HEK293T (cell line): ENCODE measurements at regions not wholly inside any gene's neighbourhood (a gene's known extent, or its start where the extent isn't known, plus 50 kb on each side); places are given as distances from the start of the nearest gene placed in this dataset.

Experiments
- CTCF ChIA-PET: fragments of 350-600 bp; formaldehyde crosslinking; extraction: SDS; loops from one replicate; lab custom pipeline; 2021; ENCODE audit warnings: antibody characterized with exemption, inconsistent platforms; lab: Yijun Ruan, JAX
- POLR2A ChIA-PET: fragments of 350-600 bp; formaldehyde crosslinking; extraction: SDS; loops from one replicate; lab custom pipeline; 2020; ENCODE audit warnings: antibody characterized with exemption, inconsistent platforms; lab: Yijun Ruan, JAX
- DNase-seq: peaks from one replicate; pipeline ENCODE4 v3.0.0; 2012; ENCODE audit warnings: mixed read lengths; ENCODE audit errors: extremely low spot score
- ARNT ChIP-seq: fragments of 450-650 bp; IDR thresholded peaks from 2 replicates; pipeline ENCODE4 v1.6.1; 2017; ENCODE audit warnings: mild to moderate bottlenecking
- BHLHE40 ChIP-seq: fragments of 450-650 bp; IDR thresholded peaks from 2 replicates; pipeline ENCODE4 v1.6.1; 2016; ENCODE audit warnings: mild to moderate bottlenecking, moderate library complexity, borderline replicate concordance
- CTBP1 ChIP-seq: fragments of 450-650 bp; IDR thresholded peaks from 2 replicates; pipeline ENCODE4 v1.6.1; 2016; ENCODE audit warnings: borderline replicate concordance
- ELF4 ChIP-seq: fragments of 450-650 bp; IDR thresholded peaks from 2 replicates; pipeline ENCODE4 v1.6.1; 2017; ENCODE audit warnings: antibody characterized with exemption
- FOXA1 ChIP-seq: fragments of 450-650 bp; IDR thresholded peaks from 2 replicates; pipeline ENCODE4 v1.6.1; 2016; ENCODE audit warnings: mild to moderate bottlenecking
- FOXK2 ChIP-seq: fragments of 450-650 bp; IDR thresholded peaks from 2 replicates; pipeline ENCODE4 v1.6.1; 2016; ENCODE audit warnings: mild to moderate bottlenecking
- FOXM1 ChIP-seq: fragments of 450-650 bp; IDR thresholded peaks from 2 replicates; pipeline ENCODE4 v1.6.1; 2017; ENCODE audit warnings: mild to moderate bottlenecking, borderline replicate concordance
- HDGF ChIP-seq: fragments of 450-650 bp; IDR thresholded peaks from 2 replicates; pipeline ENCODE4 v1.6.1; 2017; ENCODE audit warnings: antibody characterized with exemption, borderline replicate concordance
- L3MBTL2 ChIP-seq: fragments of 450-650 bp; conservative IDR thresholded peaks from 2 replicates; pipeline ENCODE4 v1.6.1; 2016; ENCODE audit warnings: mild to moderate bottlenecking
- LEF1 ChIP-seq: fragments of 450-650 bp; IDR thresholded peaks from 2 replicates; pipeline ENCODE4 v1.6.1; 2017; ENCODE audit warnings: mild to moderate bottlenecking, borderline replicate concordance
- NFRKB ChIP-seq: fragments of 450-650 bp; IDR thresholded peaks from 2 replicates; pipeline ENCODE4 v1.6.1; 2016; ENCODE audit warnings: mild to moderate bottlenecking, moderate library complexity
- PKNOX1 ChIP-seq: fragments of 450-650 bp; IDR thresholded peaks from 2 replicates; pipeline ENCODE4 v1.6.1; 2016
- SP1 ChIP-seq: fragments of 450-650 bp; IDR thresholded peaks from 2 replicates; pipeline ENCODE4 v1.6.1; 2017
- SUZ12 ChIP-seq: fragments of 450-650 bp; IDR thresholded peaks from 2 replicates; pipeline ENCODE4 v1.6.1; 2016; ENCODE audit warnings: mild to moderate bottlenecking
- TARDBP ChIP-seq: fragments of 450-650 bp; IDR thresholded peaks from 2 replicates; pipeline ENCODE4 v1.6.1; 2016
- ZNF384 ChIP-seq: fragments of 450-650 bp; IDR thresholded peaks from 2 replicates; pipeline ENCODE4 v1.6.1; 2016

DNA sequence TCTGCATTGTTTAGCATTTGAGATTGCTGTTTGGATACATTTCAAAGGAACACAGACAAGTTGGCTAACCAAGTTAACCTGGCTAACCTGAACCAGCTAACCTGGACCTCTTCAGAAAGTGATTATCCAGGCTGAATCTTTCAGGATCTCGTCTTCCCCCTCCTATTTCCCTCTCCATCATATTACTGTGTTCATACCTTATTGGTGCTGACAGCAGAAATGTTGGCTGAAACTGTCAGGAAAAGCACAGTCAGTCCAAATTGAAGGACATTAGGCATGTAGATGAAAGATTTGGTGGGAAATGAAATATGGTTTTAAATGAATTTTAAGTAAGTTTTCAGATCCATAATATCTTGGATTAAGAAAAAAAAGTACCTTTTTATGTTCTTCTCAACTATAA lies 92.5 kb upstream of the NEUROD1 start:
- CTCF ChIA-PET = no interaction called here
- TF ChIP-seq FOXA1 (no peak), NFRKB (no peak), ELF4 (no peak), TARDBP (no peak), FOXM1 (no peak), CTBP1 (no peak), PKNOX1 (no peak), BHLHE40 (no peak), ZNF384 (no peak), L3MBTL2 (no peak), ARNT (no peak), HDGF (no peak), SUZ12 (no peak), LEF1 (no peak), FOXK2 (no peak), SP1 (no peak)
- POLR2A ChIA-PET = no interaction called here
- no peak for DNase-seq

DNA sequence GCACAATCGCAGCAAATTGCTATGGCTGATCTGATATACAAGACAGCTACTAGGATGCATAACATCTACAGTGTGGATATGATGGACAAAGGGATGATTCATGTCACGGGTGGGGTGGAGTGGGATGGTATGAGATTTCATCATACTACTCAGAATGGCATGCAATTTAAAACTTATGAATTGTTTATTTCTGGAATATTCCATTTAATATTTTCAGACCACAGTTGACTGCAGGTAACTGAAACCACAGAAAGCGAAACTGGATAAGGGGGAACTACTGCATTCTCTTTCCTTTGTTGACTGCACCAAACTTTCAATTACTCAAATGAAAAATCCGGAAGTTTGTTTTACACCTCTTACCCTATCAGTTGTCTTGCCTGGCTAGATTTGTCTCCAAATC lies 94.4 kb upstream of the NEUROD1 start:
- ChIA-PET POLR2A (no interaction called here), CTCF (no interaction called here)
- TF ChIP-seq BHLHE40 (no peak), LEF1 (no peak), CTBP1 (no peak), FOXK2 (no peak), FOXM1 (no peak), ELF4 (no peak), ARNT (no peak), SP1 (no peak), L3MBTL2 (no peak), ZNF384 (no peak), SUZ12 (no peak), HDGF (no peak), PKNOX1 (no peak)
- no peak for DNase-seq

DNA sequence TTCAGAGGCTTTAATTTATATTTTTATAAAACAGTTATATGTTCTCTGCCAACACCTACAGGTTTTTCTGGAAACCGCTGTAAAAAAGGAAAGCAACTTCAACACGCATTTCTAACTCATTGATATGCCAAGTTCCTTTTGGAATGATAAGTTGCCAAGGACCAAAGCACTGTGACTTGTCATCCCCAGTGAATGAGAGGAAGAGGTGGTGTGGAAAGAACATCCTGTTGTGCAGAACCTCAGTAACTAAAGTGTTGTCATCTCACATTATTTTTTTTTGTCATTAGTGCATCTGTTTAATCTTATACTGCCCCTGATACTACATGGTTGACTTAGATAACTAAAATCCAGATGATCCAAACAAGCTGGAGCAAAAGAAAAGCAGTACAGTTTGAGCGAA lies 96.0 kb upstream of the NEUROD1 start:
- ChIA-PET CTCF (interaction anchor here (0.6 kb wide), 1 partner anchor 12 kb away, joined by 4 read pairs; no protein-coding TSS in a partner anchor), POLR2A (no interaction called here)
- DNase-seq = no peak
- TF ChIP-seq FOXA1 = no peak
- no peak for TF ChIP-seq SUZ12
- no peak for TF ChIP-seq L3MBTL2
- no peak for TF ChIP-seq FOXK2
- TF ChIP-seq SP1 = no peak
- TF ChIP-seq PKNOX1 = no peak
- TF ChIP-seq ELF4 = no peak
- TF ChIP-seq HDGF = no peak
- no peak for TF ChIP-seq TARDBP
- TF ChIP-seq BHLHE40 = no peak
- TF ChIP-seq NFRKB = no peak

- CTCF ChIA-PET = no interaction called here
- POLR2A ChIA-PET = no interaction called here
- TF ChIP-seq SP1 (no peak), ARNT (no peak), NFRKB (no peak), SUZ12 (no peak), BHLHE40 (no peak), CTBP1 (no peak), PKNOX1 (no peak), FOXK2 (no peak)
- no peak for DNase-seq
Observed at GRCh38 chr2:181777734-181778133, 97.4 kb upstream of the NEUROD1 start.

DNA sequence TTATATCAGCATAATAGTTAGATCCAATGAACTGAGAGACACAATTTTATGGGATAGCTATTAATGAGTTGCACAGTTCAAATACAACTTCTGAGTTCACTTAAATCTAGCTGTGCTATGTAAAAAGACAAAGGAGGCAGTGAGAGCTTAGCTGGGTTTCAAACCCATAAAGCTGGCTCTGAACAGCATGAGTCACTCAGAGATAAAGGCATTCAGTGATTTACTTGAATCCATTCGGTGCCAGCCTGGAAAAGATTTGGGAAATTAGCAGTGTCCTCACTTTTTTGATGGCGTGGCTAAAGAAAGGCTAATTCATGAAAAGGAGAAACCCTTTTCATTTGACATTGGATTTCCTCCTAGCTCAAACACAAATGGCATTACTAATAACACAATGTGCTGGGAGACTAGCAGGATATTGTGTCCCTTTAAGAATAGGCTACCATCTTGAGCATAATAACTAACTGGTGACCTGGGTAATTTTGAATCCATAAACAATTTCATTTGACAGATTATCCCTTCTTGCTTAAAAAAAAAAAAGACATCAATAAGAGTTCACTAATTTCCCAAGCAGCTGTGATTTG lies 98.4 kb upstream of the NEUROD1 start:
- no peak for DNase-seq
- CTCF ChIA-PET = no interaction called here
- POLR2A ChIA-PET = no interaction called here
- TF ChIP-seq BHLHE40 (no peak), CTBP1 (no peak), SUZ12 (no peak), FOXK2 (no peak), HDGF (no peak), PKNOX1 (no peak), ELF4 (no peak)
